ENCODE measurements at regions not wholly inside any gene's neighbourhood (a gene's known extent, or its start where the extent isn't known, plus 50 kb on each side); places are given as distances from the start of the nearest gene placed in this dataset.

DNA sequence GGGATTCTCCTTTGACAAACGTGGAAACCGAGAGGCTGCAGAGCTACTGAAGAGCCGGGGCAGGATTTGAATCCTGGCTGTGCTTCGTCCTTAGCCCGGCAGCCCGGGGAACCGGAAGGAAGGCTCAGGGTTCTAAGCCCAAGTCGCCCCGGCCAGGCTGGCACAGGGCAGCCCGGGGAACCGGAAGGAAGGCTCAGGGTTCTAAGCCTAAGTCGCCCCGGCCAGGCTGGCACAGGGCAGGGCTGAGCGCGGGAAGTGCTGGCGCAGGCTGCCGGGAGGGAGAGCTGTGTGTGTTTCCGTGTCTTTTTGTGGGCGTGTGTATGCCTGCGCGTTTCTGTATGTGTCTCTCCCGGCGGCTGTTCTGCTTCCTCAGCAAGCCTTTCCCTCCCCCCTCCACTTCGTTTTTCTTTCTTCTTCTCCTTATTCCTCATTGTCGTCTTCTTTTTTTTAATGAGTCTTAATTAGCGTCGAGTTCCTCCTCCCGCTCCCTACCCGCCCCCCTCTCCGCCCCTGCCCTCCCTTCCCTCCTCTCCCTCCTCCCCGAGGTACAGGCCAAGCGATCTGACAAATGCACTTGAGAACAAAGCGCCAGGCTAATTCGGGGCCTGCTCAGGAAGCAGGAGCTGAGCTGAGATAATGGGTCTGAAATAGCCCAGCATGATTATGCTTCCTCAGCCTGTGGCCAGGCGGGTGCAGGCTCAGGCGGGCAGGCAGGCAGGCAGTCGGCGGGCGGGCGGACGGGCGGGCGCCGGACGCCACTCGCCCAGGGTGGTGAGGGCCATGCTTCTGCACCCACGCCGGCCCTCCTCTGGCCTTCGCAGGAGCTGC lies 65.9 kb downstream of the EFNB1 start:
- DNase-seq: peak; percentile 62 to 70

DNA sequence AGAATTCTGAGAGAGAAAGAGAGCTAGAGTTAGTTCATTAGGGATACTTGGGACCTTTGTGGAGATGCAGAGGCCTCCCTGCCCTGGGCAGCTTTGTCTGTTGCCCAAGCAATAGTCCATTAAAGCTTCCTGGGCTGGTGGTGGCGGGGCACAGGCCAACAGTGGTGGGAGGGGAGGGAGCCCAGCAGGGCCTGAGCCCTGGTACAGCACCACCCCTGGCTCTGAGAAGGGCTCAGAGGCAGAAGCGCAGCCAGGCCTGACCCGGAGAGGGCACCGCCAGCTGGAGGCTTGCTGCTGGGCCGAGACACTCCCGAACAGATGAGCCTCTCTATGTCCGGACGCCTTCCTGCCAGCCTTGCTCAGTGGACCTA lies 65.3 kb downstream of the EFNB1 start:
- no peak for DNase-seq

GRCh38 chrX:68892651-68893050 lies 63.8 kb downstream of the EFNB1 start:
- no peak for DNase-seq

DNA sequence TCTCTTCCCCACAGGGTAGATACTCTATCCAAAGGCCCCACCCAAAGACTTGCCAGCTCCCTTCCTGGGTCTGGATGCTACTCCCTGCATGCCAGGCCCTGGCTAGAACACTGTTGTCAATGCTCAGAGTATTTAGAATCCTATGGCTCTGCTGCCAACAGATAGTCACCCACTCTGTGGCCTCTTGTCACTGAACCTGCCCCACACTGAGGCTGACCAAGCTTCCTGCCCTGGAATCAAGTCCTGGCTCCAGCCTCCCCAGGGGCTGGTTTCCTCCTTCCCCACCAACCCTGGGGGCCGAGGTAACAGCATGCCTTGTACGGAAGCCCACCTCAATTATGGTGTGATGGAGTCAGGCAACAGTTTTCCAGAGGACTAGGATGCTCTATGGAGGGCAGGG lies 63.3 kb downstream of the EFNB1 start:
- no peak for DNase-seq
